Breast epithelium (tissue), 4 donors: ENCODE measurements at regions not wholly inside any gene's neighbourhood (a gene's known extent, or its start where the extent isn't known, plus 50 kb on each side); places are given as distances from the start of the nearest gene placed in this dataset.
A peak's percentile ranks its signal among the peaks of the same experiment; 100 is the strongest.

Experiments
- DNase-seq, 2 donors: peaks; one replicate each; pipeline ENCODE4 v3.0.0-alpha.2; 2019; ENCODE audit warnings: low spot score in 2 of 2
- H3K27ac ChIP-seq, 2 donors: fragments of 200-600 bp; sonication (generic) in 1 of 2; one replicate each; pipeline ENCODE4 v1.5.1; 2016 to 2019; ENCODE audit warnings: mild to moderate bottlenecking in 1 of 2
- H3K27me3 ChIP-seq, 2 donors: fragments of 200-600 bp; sonication (generic) in 1 of 2; one replicate each; pipeline versions ENCODE4 v1.5.1 to v1.6.0; 2017 to 2019; ENCODE audit warnings: control low read depth in 1 of 2, mild to moderate bottlenecking in 1 of 2
- H3K36me3 ChIP-seq: fragments of 200-600 bp; one replicate; pipeline ENCODE4 v1.5.1; 2019
- H3K4me1 ChIP-seq, 2 donors: fragments of 200-600 bp; sonication (generic); one replicate each; pipeline ENCODE4 v1.5.1; 2016 to 2019; ENCODE audit warnings: control low read depth in 1 of 2
- H3K4me3 ChIP-seq, 3 donors: fragments of 200-600 bp; sonication (generic); 1 replicate in 2 of 3; 2 replicates in 1 of 3; pipeline ENCODE4 v1.5.1; 2016 to 2019; ENCODE audit warnings: mild to moderate bottlenecking in 3 of 3, moderate library complexity in 2 of 3
- H3K9me3 ChIP-seq, 2 donors: fragments of 200-600 bp; sonication (generic) in 1 of 2; one replicate each; pipeline ENCODE4 v1.5.1; 2016 to 2019; ENCODE audit warnings: control low read depth in 1 of 2
- POLR2A ChIP-seq: fragments of 450-650 bp; IDR thresholded peaks from one replicate; pipeline ENCODE4 v1.6.1; 2016; ENCODE audit warnings: antibody characterized with exemption, mild to moderate bottlenecking, moderate library complexity
- POLR2AphosphoS5 ChIP-seq, 3 donors: sonication (generic); formaldehyde crosslinking; IDR thresholded peaks; one replicate each; pipeline ENCODE4 v1.6.1; 2017; ENCODE audit warnings: antibody characterized with exemption in 3 of 3
- intact Hi-C: fragments of 100-400 bp; cut with DNase I; formaldehyde crosslinking; loops from one replicate; pipeline ENCODE4 v1.15.1; 2023; ENCODE audit warnings: low total_unique reads
- TF ChIP-seq, protein P1 (sequence below), 3 donors: fragments of 450-650 bp; IDR thresholded peaks; one replicate each; pipeline ENCODE4 v1.5.1; 2016 to 2017; ENCODE audit warnings: antibody characterized with exemption in 3 of 3, mild to moderate bottlenecking in 3 of 3, moderate library complexity in 3 of 3

DNA sequence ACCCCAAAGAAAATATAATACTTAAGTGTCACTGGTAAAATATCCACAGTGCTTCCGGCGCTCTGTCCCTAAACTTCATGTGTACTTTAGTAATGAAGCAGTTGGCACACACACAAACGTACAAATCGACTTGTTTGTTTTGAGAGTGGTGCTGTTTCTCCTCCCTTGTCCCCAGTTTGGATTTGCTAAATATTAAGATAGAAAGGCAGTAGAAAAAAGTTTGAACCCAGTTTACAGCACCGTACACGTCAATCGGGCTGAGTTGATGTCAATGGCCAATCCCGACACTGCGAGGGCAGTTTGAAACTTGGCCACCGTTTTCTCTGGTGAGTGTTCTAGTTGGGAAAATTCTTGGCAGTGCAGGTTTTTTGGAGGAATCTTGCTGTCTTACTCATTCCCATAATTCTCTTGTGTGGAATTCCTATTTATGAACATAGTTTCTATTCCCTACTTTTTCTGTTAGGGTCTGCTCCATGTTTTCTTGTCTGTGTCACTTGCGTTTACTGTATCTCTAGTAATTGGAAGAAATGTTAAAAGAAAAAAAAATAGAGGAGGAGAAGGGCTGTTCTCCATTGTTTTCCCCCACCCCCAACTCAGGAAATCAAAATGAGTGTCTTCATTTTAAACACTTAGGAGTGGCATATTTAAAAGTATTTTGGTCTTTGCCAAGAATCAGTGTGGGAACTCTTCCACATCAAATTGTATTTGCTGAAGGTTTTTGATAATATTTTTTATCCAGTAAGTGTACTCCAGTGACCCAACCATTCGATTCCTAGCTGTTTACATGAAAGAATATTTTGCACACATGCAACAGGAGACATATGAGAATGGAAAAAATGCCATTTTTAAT is 72.3 kb downstream of the OR2B2 start:
- Histone ChIP-seq H3K4me1 (peaks cover 0 to 13% of the 10 kb centered on the region in 2 donors), H3K9me3 (no peaks in the 10 kb centered on the region), H3K36me3 (no peaks in the 10 kb centered on the region), H3K27me3 (no peaks in the 10 kb centered on the region), H3K4me3 (peak overlapping the region; percentile 55 to 77 (median 60)), H3K27ac (peak overlapping the region; percentile 95 to 100)
- intact Hi-C loops: loop anchor here (5.0 kb wide), 1 partner anchor 1102 kb away; no protein-coding TSS in a partner anchor
- DNase-seq: no peak
- no peak for TF ChIP-seq POLR2AphosphoS5 (IDR thresholded peaks at IDR 0.05)

DNA sequence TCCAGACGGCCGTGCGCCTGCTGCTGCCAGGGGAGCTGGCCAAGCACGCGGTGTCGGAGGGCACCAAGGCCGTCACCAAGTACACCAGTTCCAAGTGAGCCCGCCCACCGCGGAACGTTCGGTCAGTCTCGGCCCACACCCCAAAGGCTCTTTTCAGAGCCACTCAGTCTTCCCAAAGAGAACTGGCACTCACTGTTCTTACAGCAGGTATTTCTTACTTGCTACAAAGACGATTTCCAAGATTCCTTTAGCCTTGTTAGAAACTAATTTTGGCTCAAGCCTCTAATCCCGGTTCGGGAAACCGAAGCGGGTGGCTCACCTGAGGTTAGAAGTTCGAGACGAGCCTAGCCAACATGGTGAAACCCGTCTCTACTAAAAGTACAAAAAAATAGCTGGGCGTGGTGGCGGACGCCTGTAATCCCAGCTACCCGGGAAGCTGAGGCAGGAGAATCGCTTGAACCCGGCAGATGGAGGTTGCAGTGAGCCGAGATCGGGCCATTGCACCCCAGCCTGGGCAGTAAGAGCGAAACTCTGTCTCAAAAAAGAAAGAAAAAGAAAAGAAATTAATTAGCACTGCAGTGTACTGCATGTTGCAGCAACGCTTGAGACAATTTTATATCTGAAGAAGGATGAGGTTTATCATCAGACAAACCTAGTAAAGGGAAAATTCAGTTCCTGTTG is 73.1 kb downstream of the OR2B2 start:
- intact Hi-C loops: loop anchor here (5.0 kb wide), 1 partner anchor 1103 kb away; no protein-coding TSS in a partner anchor
- no peaks in the 10 kb centered on the region for H3K36me3 ChIP-seq
- H3K27ac ChIP-seq: peak overlapping the region; percentile 95 to 100
- H3K4me1 ChIP-seq: peaks cover 0 to 13% of the 10 kb centered on the region in 2 donors
- TF ChIP-seq POLR2AphosphoS5 (IDR thresholded peaks at IDR 0.05) (no peak), POLR2A (no peak)
- TF ChIP-seq, protein P1, sequence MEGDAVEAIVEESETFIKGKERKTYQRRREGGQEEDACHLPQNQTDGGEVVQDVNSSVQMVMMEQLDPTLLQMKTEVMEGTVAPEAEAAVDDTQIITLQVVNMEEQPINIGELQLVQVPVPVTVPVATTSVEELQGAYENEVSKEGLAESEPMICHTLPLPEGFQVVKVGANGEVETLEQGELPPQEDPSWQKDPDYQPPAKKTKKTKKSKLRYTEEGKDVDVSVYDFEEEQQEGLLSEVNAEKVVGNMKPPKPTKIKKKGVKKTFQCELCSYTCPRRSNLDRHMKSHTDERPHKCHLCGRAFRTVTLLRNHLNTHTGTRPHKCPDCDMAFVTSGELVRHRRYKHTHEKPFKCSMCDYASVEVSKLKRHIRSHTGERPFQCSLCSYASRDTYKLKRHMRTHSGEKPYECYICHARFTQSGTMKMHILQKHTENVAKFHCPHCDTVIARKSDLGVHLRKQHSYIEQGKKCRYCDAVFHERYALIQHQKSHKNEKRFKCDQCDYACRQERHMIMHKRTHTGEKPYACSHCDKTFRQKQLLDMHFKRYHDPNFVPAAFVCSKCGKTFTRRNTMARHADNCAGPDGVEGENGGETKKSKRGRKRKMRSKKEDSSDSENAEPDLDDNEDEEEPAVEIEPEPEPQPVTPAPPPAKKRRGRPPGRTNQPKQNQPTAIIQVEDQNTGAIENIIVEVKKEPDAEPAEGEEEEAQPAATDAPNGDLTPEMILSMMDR (IDR thresholded peaks at IDR 0.05): no peak
- peak in 1 of 2 donors; percentile 79 for DNase-seq
- peak overlapping the region; percentile 55 to 77 (median 60) for H3K4me3 ChIP-seq
- no peaks in the 10 kb centered on the region for H3K9me3 ChIP-seq
- H3K27me3 ChIP-seq: no peaks in the 10 kb centered on the region

DNA sequence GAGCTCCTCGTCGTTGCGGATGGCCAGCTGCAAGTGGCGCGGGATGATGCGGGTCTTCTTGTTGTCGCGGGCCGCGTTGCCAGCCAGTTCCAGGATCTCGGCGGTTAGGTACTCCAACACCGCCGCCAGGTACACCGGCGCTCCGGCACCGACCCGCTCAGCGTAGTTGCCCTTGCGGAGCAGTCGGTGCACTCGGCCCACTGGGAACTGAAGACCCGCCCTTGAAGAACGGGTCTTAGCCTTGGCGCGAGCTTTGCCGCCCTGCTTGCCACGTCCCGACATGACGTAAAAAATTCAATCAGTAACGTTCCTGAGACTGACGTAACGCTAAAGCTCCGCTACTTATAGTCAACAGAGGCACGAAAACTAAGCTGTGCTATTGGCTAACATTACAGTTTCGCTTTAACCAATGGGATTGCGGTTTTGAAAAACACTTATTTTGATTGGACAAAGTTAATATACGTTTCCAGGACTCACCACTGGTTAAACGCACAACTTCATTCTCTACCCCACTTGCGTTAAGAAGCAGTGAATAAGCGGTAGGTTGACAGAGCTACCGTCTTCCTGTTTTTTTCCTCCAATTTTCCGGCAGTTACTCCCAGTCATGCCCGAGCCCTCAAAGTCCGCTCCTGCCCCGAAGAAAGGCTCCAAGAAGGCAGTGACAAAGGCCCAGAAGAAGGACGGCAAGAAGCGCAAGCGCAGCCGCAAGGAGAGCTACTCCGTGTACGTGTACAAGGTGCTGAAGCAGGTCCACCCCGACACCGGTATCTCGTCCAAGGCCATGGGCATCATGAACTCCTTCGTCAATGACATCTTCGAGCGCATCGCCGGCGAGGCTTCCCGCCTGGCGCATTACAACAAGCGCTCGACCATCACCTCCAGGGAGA is 73.9 kb downstream of the OR2B2 start:
- no peaks in the 10 kb centered on the region for H3K36me3 ChIP-seq
- H3K9me3 ChIP-seq: no peaks in the 10 kb centered on the region
- H3K4me1 ChIP-seq: peaks cover 0 to 13% of the 10 kb centered on the region in 2 donors
- intact Hi-C loops: loop anchor here (5.0 kb wide), 1 partner anchor 1104 kb away; no protein-coding TSS in a partner anchor
- TF ChIP-seq, protein P1 (IDR thresholded peaks at IDR 0.05): peak in 2 of 3 donors; percentile 32 to 68
- TF ChIP-seq POLR2AphosphoS5 (IDR thresholded peaks at IDR 0.05): peak; percentile 53 to 99 (median 97)
- TF ChIP-seq POLR2A: peak; percentile 73
- DNase-seq: peak; percentile 72 to 83
- peak overlapping the region; percentile 95 to 100 for H3K27ac ChIP-seq
- no peaks in the 10 kb centered on the region for H3K27me3 ChIP-seq
- H3K4me3 ChIP-seq: peak overlapping the region; percentile 55 to 77 (median 60)

DNA sequence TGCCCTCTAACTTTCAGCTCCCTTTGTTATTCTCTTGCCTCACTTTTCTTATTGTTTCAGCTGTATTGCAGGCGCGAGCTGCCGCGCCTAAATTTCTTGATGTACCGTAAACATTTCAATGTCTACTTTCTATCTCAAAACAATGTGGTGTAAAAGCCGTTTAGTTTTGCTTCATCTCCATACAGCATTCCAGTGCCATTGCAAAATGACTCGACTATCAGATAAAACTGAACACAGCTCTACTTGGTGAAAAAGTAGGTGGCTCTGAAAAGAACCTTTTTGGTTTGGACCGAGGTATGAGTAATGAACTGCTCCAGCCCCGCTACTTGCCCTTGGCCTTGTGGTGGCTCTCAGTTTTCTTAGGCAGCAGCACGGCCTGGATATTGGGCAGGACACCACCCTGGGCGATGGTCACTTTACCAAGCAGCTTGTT is 74.6 kb downstream of the OR2B2 start:
- intact Hi-C loops: loop anchor here (5.0 kb wide), 1 partner anchor 1105 kb away; no protein-coding TSS in a partner anchor
- TF ChIP-seq POLR2A: no peak
- TF ChIP-seq, protein P1 (IDR thresholded peaks at IDR 0.05): no peak
- no peak for TF ChIP-seq POLR2AphosphoS5 (IDR thresholded peaks at IDR 0.05)

More for the DNA sequence above, 74.6 kb downstream of the OR2B2 start:
- peaks cover 0 to 13% of the 10 kb centered on the region in 2 donors for H3K4me1 ChIP-seq
- H3K9me3 ChIP-seq: no peaks in the 10 kb centered on the region
- peak overlapping the region; percentile 95 to 100 for H3K27ac ChIP-seq
- no peak for DNase-seq
- no peaks in the 10 kb centered on the region for H3K36me3 ChIP-seq
- peak overlapping the region; percentile 55 to 77 (median 60) for H3K4me3 ChIP-seq
- no peaks in the 10 kb centered on the region for H3K27me3 ChIP-seq
